SK-N-MC (cell line): ENCODE measurements at regions not wholly inside any gene's neighbourhood (a gene's known extent, or its start where the extent isn't known, plus 50 kb on each side); places are given as distances from the start of the nearest gene placed in this dataset.

ENCODE experiments used
- EZH2 ChIP-seq: fragments of 200-600 bp; sonication (generic); IDR thresholded peaks from one replicate; pipeline ENCODE4 v1.6.1; 2017; ENCODE audit warnings: antibody characterized with exemption
- FOXP2 ChIP-seq: optimal IDR thresholded peaks from 2 replicates; pipeline ENCODE3; 2011; ENCODE audit warnings: mild to moderate bottlenecking, moderate library complexity; ENCODE audit not compliant: insufficient read depth; ENCODE audit errors: extremely low read length, control extremely low read depth
- POLR2AphosphoS5 ChIP-seq: IDR thresholded peaks from 2 replicates; pipeline ENCODE4 v1.6.1; 2012; ENCODE audit warnings: mild to moderate bottlenecking, low read depth, low read length, borderline replicate concordance

- TF ChIP-seq POLR2AphosphoS5: no peak
- no peak for TF ChIP-seq EZH2
- TF ChIP-seq FOXP2: no peak
These were observed 89.4 kb downstream of the NKX2-1 start for GRCh38 chr14:36430662-36431084.
